Mammary epithelial cell (primary cell): ENCODE measurements at regions not wholly inside any gene's neighbourhood (a gene's known extent, or its start where the extent isn't known, plus 50 kb on each side); places are given as distances from the start of the nearest gene placed in this dataset.

ENCODE experiments used
- CTCF ChIP-seq, 2 donors: IDR thresholded peaks in 1 of 2; conservative IDR thresholded peaks in 1 of 2; 2 replicates each; pipeline ENCODE4 v1.5.1; 2011 to 2012; ENCODE audit warnings: inconsistent platforms in 2 of 2, low read length in 2 of 2, mild to moderate bottlenecking in 2 of 2, control low read depth in 1 of 2, low read depth in 1 of 2; ENCODE audit not compliant: insufficient read depth in 1 of 2; ENCODE audit errors: extremely low read depth in 1 of 2
- EZH2 ChIP-seq: IDR thresholded peaks from 2 replicates; pipeline ENCODE4 v1.6.1; 2012; ENCODE audit warnings: low read length, inconsistent platforms, borderline replicate concordance

DNA sequence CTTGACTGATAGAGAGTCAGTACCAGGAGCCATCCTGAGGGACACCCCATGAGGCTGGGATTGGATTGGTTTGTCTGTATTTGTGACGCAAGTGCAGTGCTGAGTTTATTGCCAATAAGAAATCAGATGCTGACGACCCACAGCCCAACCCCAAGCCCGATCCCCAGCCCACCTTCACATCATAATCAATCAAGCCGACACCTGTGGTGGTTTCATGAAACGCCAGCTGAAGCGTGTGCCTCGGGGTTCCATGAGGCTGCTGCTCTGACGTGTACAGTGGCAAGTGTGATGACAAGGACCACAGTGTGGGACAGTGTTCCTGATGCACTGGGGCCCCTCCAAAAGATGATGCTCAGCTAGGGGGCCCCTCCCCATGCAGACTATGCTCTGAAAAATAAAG is 62.1 kb upstream of the C14orf180 start:
- TF ChIP-seq CTCF (conservative IDR thresholded peaks at IDR 0.05 in 1 of 2, IDR thresholded peaks at IDR 0.05 in 1 of 2; ENCODE audit: extremely low read depth in 1 of 2, insufficient read depth in 1 of 2, low read depth in 1 of 2, low read length in 2 of 2): no peak
- no peak for TF ChIP-seq EZH2
